HepG2 (cell line): ENCODE measurements at regions not wholly inside any gene's neighbourhood (a gene's known extent, or its start where the extent isn't known, plus 50 kb on each side); places are given as distances from the start of the nearest gene placed in this dataset.
A peak's percentile ranks its signal among the peaks of the same experiment; 100 is the strongest.

ENCODE experiments used
- ATAC-seq: fragments of 200-7000 bp; cut with Tn5 transposase; 3 replicates; pipeline ENCODE4 v1.9.1; 2020; ENCODE audit warnings: mild to moderate bottlenecking, moderate library complexity
- BruUV-seq: library from RNA; stranded (reverse); fragments of 400-500 nt; replicated peaks from 2 replicates; lab custom pipeline; 2021; lab: Mats Ljungman, UMichigan
- CTCF ChIA-PET: fragments of 300-600 bp; formaldehyde crosslinking; extraction: SDS; loops from one replicate; lab custom pipeline; 2021; ENCODE audit warnings: low total read pairs, inconsistent platforms, low intra/inter-chr PET ratio; lab: Yijun Ruan, JAX
- POLR2A ChIA-PET: fragments of 350-600 bp; sonication (Branson Sonifier 250); formaldehyde crosslinking; loops from one replicate; lab custom pipeline; 2020; ENCODE audit warnings: antibody characterized with exemption, inconsistent platforms; lab: Yijun Ruan, JAX
- DNase-seq: peaks from one replicate; pipeline ENCODE4 v3.0.0-alpha.2; 2015; ENCODE audit warnings: low spot score
- FAIRE-seq: peaks from 3 replicates; lab custom pipeline; 2011; peaks lifted over from hg19 to GRCh38; lab: Jason Lieb, UNC
- H2AFZ ChIP-seq: one replicate; pipeline ENCODE4 v1.6.1; 2011; ENCODE audit warnings: low read length, inconsistent platforms
- H3K27ac ChIP-seq: fragments of 300-600 bp; 3 replicates; pipeline ENCODE4 v1.8.0; 2011; ENCODE audit warnings: mixed run types, mild to moderate bottlenecking, mixed read lengths, low read length, inconsistent platforms; ENCODE audit not compliant: insufficient read depth; ENCODE audit errors: extremely low read length
- H3K27me3 ChIP-seq, 2 experiments: fragments of 200-600 bp in 1 of 2; 2 replicates in 1 of 2; 3 replicates in 1 of 2; pipeline versions ENCODE4 v1.6.0 to v1.8.0; 2011; ENCODE audit warnings: low read length in 2 of 2, mild to moderate bottlenecking in 2 of 2, moderate library complexity in 2 of 2, inconsistent platforms in 1 of 2; ENCODE audit not compliant: insufficient read depth in 2 of 2, control insufficient read depth in 1 of 2
- H3K36me3 ChIP-seq, 2 experiments: fragments of 200-600 bp in 1 of 2; replicated peaks in 1 of 2; 2 replicates in 1 of 2; 3 replicates in 1 of 2; pipeline versions ENCODE4 v1.5.1 to v1.8.0; 2011; ENCODE audit warnings: low read length in 2 of 2, inconsistent platforms in 1 of 2; ENCODE audit not compliant: insufficient read depth in 2 of 2, control insufficient read depth in 1 of 2
- H3K4me1 ChIP-seq: 2 replicates; pipeline ENCODE4 v1.5.1; 2012; ENCODE audit warnings: low read length, inconsistent platforms; ENCODE audit not compliant: insufficient read depth
- H3K4me2 ChIP-seq: 2 replicates; pipeline ENCODE4 v1.6.0; 2011; ENCODE audit warnings: low read depth, low read length, inconsistent platforms
- H3K4me3 ChIP-seq, 3 experiments: fragments of 200-600 bp in 1 of 3; sonication (generic), shearing (Covaris generic) in 1 of 3; replicated peaks in 1 of 3; 2 replicates each; pipeline ENCODE4 v1.5.1; 2011 to 2016; ENCODE audit warnings: low read length in 3 of 3, inconsistent platforms in 2 of 3, low read depth in 2 of 3, mild to moderate bottlenecking in 2 of 3, control low read depth in 1 of 3, mixed read lengths in 1 of 3; ENCODE audit not compliant: insufficient read depth in 1 of 3
- H3K79me2 ChIP-seq: one replicate; pipeline ENCODE4 v1.6.1; 2011; ENCODE audit warnings: low read length, inconsistent platforms; ENCODE audit not compliant: insufficient read depth
- H3K9ac ChIP-seq: 2 replicates; pipeline ENCODE4 v1.6.0; 2011; ENCODE audit warnings: mild to moderate bottlenecking, low read depth, low read length, inconsistent platforms; ENCODE audit not compliant: insufficient read depth
- H3K9me3 ChIP-seq: 2 replicates; pipeline ENCODE4 v1.5.1; 2012; ENCODE audit warnings: mild to moderate bottlenecking, low read length
- H4K20me1 ChIP-seq: 2 replicates; pipeline ENCODE4 v1.6.0; 2011; ENCODE audit warnings: inconsistent platforms, mild to moderate bottlenecking, low read length, moderate library complexity; ENCODE audit not compliant: insufficient read depth
- ETV5 ChIP-seq: IDR thresholded peaks from 2 replicates; pipeline ENCODE4 v1.6.1; 2018; ENCODE audit warnings: missing biosample characterization, missing genetic modification reagents, inconsistent platforms, borderline replicate concordance
- GPN1 ChIP-seq: sonication (generic); formaldehyde crosslinking; IDR thresholded peaks from 2 replicates; pipeline ENCODE4 v1.5.1; 2020; ENCODE audit warnings: missing genetic modification reagents, borderline replicate concordance
- NBN ChIP-seq: fragments of 450-650 bp; conservative IDR thresholded peaks from 2 replicates; pipeline ENCODE4 v1.6.1; 2017
- RELA ChIP-seq: sonication (generic); formaldehyde crosslinking; IDR thresholded peaks from 2 replicates; pipeline ENCODE4 v1.4.0; 2020; ENCODE audit warnings: missing genetic modification reagents
- SP2 ChIP-seq: sonication (generic); formaldehyde crosslinking; IDR thresholded peaks from 2 replicates; pipeline ENCODE4 v1.5.1; 2020; ENCODE audit warnings: mild to moderate bottlenecking, missing genetic modification reagents
- THYN1 ChIP-seq: sonication (generic); formaldehyde crosslinking; IDR thresholded peaks from 2 replicates; pipeline ENCODE4 v1.8.1; 2023; ENCODE audit warnings: low read depth, mild to moderate bottlenecking, moderate library complexity, missing genetic modification reagents, borderline replicate concordance
- ZNF768 ChIP-seq: sonication (generic); formaldehyde crosslinking; IDR thresholded peaks from 2 replicates; pipeline ENCODE4 v1.4.0; 2020; ENCODE audit warnings: missing genetic modification reagents
- WGBS: methylation state at CpG from one replicate; pipeline ENCODE4 v1.1.6; 2017; ENCODE audit warnings: low lambda C conversion rate; 5-methylcytosine and 5-hydroxymethylcytosine counted together
- in situ Hi-C: cut with HindIII; loops from 2 replicates; pipeline ENCODE4 v1.10.0; 2017; ENCODE audit warnings: low pct_unique_long_range_greater_than_20kb; ENCODE audit not compliant: extremely low pct_ligation_motif_present
- intact Hi-C: fragments of 100-400 bp; cut with micrococcal nuclease; formaldehyde crosslinking; loops from one replicate; pipeline ENCODE4 v1.10.0; 2022; ENCODE audit not compliant: unreplicated experiment
- TF ChIP-seq, protein P1 (sequence below): sonication (generic); formaldehyde crosslinking; IDR thresholded peaks from 2 replicates; pipeline ENCODE4 v1.4.0; 2020; ENCODE audit warnings: missing genetic modification reagents
- TF ChIP-seq, protein P2 (sequence below): sonication (generic); formaldehyde crosslinking; IDR thresholded peaks from 2 replicates; pipeline ENCODE4 v1.4.0; 2020; ENCODE audit warnings: missing genetic modification reagents, mild to moderate bottlenecking, borderline replicate concordance
- TF ChIP-seq, protein P3 (sequence below): sonication (generic); formaldehyde crosslinking; IDR thresholded peaks from 2 replicates; pipeline ENCODE4 v1.4.0; 2020; ENCODE audit warnings: low read depth, mild to moderate bottlenecking, missing genetic modification reagents
- TF ChIP-seq, protein P4 (sequence below), 2 experiments: fragments of 450-650 bp in 1 of 2; sonication (generic) in 1 of 2; formaldehyde crosslinking; IDR thresholded peaks; 2 replicates each; pipeline versions ENCODE4 v1.5.0 to v1.8.0; 2020 to 2022; ENCODE audit warnings: mild to moderate bottlenecking in 1 of 2, missing genetic modification reagents in 1 of 2
- TF ChIP-seq, protein P5 (sequence below): sonication (generic); formaldehyde crosslinking; IDR thresholded peaks from 2 replicates; pipeline ENCODE4 v1.4.0; 2020; ENCODE audit warnings: missing genetic modification reagents, low read depth, mild to moderate bottlenecking, borderline replicate concordance

DNA sequence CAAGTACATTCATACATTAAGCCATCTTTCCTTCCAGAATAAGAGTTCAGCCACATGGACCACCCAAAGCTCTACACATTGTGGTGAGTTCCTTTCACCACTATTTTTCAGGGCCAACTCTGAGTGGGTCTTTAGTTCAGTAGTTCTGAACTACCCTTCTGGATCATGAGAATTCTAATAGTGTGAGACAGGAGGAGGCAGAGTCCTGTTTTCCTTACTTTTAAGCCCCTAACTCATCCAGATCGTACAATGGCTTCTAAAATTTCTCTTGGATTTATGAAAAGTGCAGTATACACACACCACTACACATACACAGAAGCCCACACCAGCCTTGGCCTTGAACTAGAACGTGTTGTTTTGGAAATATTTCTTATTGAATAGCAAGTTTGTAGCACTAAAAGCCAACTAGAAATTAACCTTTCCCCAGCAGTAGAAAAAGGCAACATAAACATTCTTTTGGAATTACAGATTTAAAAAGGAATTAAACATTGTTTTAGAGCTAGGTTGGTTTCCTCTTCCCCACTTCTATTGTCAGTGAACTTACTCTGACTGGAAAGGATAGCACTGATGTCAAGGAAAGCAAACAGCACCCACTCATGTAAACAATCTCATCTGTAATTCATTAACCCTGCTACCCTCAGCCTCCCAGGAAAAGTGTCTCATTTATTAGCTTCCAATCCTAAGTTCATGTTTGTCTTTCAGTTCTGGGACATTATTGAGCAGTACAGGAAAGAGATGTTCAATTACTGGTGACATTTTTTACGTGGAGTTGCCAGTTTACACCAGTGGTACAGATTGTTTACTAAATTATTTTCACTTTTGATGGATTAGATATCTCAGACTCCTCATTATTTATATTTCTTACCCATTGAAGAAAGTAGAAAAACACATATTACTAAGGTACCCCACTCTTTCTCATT, 95.7 kb upstream of the AGTR1 start:
- H3K27me3 ChIP-seq, result no peaks in the 10 kb centered on the region
- BruUV-seq, result TSS peak; percentile 99
- H3K9ac ChIP-seq, result peak overlapping the region; percentile 92
- ATAC-seq (peak; percentile 89), FAIRE-seq (peak; percentile 96), DNase-seq (peak; percentile 99)
- in situ Hi-C loops (no loop called here), intact Hi-C loops (loop anchor here (1.0 to 10.0 kb wide), 8 partner anchors 15 to 345 kb away; no protein-coding TSS in a partner anchor)
- peak overlapping the region in 2 of 3 experiments; percentile 20 to 51; a peak in 3 of 6 replicates for H3K4me3 ChIP-seq
- H3K36me3 ChIP-seq, result no peaks in the 10 kb centered on the region
- peaks cover 87% of the 10 kb centered on the region for H3K4me1 ChIP-seq
- H3K9me3 ChIP-seq, result no peaks in the 10 kb centered on the region
- H4K20me1 ChIP-seq, result no peaks in the 10 kb centered on the region
- H3K4me2 ChIP-seq, result peak overlapping the region; percentile 82
- ChIA-PET POLR2A (interaction anchor here (0.8 to 4.8 kb wide), 24 partner anchors 10 to 1056 kb away, joined by 3 to 72 read pairs (median 5); partner anchors contain the start of genes AGTR1 and WWTR1), CTCF (no interaction called here)
- H3K79me2 ChIP-seq, result no peaks in the 10 kb centered on the region
- H3K27ac ChIP-seq, result peak overlapping the region; percentile 100
- no peak overlapping the region for H2AFZ ChIP-seq
- 0% methylated on average over 3 of the region's 3 CpGs for WGBS
- TF ChIP-seq, protein P1, sequence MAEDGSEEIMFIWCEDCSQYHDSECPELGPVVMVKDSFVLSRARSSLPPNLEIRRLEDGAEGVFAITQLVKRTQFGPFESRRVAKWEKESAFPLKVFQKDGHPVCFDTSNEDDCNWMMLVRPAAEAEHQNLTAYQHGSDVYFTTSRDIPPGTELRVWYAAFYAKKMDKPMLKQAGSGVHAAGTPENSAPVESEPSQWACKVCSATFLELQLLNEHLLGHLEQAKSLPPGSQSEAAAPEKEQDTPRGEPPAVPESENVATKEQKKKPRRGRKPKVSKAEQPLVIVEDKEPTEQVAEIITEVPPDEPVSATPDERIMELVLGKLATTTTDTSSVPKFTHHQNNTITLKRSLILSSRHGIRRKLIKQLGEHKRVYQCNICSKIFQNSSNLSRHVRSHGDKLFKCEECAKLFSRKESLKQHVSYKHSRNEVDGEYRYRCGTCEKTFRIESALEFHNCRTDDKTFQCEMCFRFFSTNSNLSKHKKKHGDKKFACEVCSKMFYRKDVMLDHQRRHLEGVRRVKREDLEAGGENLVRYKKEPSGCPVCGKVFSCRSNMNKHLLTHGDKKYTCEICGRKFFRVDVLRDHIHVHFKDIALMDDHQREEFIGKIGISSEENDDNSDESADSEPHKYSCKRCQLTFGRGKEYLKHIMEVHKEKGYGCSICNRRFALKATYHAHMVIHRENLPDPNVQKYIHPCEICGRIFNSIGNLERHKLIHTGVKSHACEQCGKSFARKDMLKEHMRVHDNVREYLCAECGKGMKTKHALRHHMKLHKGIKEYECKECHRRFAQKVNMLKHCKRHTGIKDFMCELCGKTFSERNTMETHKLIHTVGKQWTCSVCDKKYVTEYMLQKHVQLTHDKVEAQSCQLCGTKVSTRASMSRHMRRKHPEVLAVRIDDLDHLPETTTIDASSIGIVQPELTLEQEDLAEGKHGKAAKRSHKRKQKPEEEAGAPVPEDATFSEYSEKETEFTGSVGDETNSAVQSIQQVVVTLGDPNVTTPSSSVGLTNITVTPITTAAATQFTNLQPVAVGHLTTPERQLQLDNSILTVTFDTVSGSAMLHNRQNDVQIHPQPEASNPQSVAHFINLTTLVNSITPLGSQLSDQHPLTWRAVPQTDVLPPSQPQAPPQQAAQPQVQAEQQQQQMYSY (CRISPR knock-in tag), result no peak
- TF ChIP-seq, protein P2, sequence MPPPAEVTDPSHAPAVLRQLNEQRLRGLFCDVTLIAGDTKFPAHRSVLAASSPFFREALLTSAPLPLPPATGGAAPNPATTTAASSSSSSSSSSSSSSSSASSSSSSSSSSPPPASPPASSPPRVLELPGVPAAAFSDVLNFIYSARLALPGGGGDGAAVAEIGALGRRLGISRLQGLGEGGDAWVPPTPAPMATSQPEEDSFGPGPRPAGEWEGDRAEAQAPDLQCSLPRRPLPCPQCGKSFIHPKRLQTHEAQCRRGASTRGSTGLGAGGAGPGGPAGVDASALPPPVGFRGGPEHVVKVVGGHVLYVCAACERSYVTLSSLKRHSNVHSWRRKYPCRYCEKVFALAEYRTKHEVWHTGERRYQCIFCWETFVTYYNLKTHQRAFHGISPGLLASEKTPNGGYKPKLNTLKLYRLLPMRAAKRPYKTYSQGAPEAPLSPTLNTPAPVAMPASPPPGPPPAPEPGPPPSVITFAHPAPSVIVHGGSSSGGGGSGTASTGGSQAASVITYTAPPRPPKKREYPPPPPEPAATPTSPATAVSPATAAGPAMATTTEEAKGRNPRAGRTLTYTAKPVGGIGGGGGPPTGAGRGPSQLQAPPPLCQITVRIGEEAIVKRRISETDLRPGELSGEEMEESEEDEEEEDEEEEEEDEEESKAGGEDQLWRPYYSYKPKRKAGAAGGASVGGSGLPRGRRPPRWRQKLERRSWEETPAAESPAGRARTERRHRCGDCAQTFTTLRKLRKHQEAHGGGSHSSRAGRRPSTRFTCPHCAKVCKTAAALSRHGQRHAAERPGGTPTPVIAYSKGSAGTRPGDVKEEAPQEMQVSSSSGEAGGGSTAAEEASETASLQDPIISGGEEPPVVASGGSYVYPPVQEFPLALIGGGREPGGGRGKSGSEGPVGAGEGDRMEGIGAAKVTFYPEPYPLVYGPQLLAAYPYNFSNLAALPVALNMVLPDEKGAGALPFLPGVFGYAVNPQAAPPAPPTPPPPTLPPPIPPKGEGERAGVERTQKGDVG (CRISPR knock-in tag), result no peak
- TF ChIP-seq, protein P3, sequence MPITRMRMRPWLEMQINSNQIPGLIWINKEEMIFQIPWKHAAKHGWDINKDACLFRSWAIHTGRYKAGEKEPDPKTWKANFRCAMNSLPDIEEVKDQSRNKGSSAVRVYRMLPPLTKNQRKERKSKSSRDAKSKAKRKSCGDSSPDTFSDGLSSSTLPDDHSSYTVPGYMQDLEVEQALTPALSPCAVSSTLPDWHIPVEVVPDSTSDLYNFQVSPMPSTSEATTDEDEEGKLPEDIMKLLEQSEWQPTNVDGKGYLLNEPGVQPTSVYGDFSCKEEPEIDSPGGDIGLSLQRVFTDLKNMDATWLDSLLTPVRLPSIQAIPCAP (CRISPR knock-in tag), result no peak
- TF ChIP-seq ETV5 (CRISPR knock-in tag) (peak; percentile 91), SP2 (CRISPR knock-in tag) (no peak), GPN1 (CRISPR knock-in tag) (no peak), ZNF768 (CRISPR knock-in tag) (no peak), RELA (no peak), THYN1 (CRISPR knock-in tag) (0 out of 2 replicates have a peak, but pooled peaks have one; percentile 26), NBN (no peak)
- TF ChIP-seq, protein P4, sequence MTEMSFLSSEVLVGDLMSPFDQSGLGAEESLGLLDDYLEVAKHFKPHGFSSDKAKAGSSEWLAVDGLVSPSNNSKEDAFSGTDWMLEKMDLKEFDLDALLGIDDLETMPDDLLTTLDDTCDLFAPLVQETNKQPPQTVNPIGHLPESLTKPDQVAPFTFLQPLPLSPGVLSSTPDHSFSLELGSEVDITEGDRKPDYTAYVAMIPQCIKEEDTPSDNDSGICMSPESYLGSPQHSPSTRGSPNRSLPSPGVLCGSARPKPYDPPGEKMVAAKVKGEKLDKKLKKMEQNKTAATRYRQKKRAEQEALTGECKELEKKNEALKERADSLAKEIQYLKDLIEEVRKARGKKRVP (CRISPR knock-in tag; IDR thresholded peaks at IDR 0.05), result peak in 1 of 2 experiments; percentile 64; a peak in 1 of 4 replicates
- TF ChIP-seq, protein P5, sequence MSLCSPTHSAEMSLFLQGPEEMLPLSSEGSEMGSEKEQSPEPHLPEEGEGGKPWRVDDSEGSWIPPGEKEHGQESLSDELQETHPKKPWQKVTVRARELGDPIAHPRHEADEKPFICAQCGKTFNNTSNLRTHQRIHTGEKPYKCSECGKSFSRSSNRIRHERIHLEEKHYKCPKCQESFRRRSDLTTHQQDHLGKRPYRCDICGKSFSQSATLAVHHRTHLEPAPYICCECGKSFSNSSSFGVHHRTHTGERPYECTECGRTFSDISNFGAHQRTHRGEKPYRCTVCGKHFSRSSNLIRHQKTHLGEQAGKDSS (CRISPR knock-in tag), result no peak
